ENCODE measurements at regions not wholly inside any gene's neighbourhood (a gene's known extent, or its start where the extent isn't known, plus 50 kb on each side); places are given as distances from the start of the nearest gene placed in this dataset.

DNA sequence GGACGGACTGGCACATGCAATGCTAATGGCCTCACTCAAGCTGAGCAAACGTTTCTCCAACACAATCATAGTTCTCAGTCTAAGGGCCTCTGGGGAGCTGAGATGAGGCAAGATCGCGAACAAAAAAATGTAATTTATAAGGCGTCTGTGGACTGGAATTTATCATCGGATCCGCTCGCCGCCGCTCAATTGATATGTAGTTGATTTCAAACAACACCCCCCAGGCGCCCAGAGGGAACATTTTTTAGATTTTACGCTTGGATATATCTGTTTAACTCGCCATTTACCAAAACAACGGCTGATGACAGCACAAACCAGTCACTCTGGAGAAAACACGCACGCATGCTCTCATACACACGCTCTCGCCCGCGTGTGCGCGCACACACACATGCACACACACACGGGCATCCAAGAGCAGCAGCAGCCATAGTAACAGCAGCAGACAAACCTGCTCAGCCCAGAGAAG, 335.8 kb downstream of the SMAD2 start:
- H3K9ac ChIP-seq (ENCODE audit: low read depth, low read length): no peak overlapping the region
- no peak overlapping the region for H3K56ac ChIP-seq (ENCODE audit: extremely low read depth, insufficient read depth, low read length)
- H3K4ac ChIP-seq (ENCODE audit: low read depth, low read length): no peak overlapping the region
- TF ChIP-seq, protein P1, sequence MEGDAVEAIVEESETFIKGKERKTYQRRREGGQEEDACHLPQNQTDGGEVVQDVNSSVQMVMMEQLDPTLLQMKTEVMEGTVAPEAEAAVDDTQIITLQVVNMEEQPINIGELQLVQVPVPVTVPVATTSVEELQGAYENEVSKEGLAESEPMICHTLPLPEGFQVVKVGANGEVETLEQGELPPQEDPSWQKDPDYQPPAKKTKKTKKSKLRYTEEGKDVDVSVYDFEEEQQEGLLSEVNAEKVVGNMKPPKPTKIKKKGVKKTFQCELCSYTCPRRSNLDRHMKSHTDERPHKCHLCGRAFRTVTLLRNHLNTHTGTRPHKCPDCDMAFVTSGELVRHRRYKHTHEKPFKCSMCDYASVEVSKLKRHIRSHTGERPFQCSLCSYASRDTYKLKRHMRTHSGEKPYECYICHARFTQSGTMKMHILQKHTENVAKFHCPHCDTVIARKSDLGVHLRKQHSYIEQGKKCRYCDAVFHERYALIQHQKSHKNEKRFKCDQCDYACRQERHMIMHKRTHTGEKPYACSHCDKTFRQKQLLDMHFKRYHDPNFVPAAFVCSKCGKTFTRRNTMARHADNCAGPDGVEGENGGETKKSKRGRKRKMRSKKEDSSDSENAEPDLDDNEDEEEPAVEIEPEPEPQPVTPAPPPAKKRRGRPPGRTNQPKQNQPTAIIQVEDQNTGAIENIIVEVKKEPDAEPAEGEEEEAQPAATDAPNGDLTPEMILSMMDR (conservative IDR thresholded peaks at IDR 0.05; ENCODE audit: low read depth, low read length): no peak
- TF ChIP-seq BHLHE40 (IDR thresholded peaks at IDR 0.05; ENCODE audit: low read depth, low read length): no peak
- no peak overlapping the region for H3K27ac ChIP-seq (ENCODE audit: insufficient read depth, low read length)
- H3K23ac ChIP-seq (ENCODE audit: low read depth, low read length): no peak overlapping the region
- H2AK5ac ChIP-seq (ENCODE audit: low read depth, low read length): no peak overlapping the region
- dilution Hi-C loops (cut with HindIII; ENCODE audit: low sequenced_read_pairs, unreplicated experiment) (no loop called here), in situ Hi-C loops (cut with MboI; ENCODE audit: low sequenced_read_pairs) (no loop called here), intact Hi-C loops (cut with micrococcal nuclease) (no loop called here)
- no peak overlapping the region for H2BK15ac ChIP-seq (ENCODE audit: low read depth, low read length)
- no peak overlapping the region for H4K91ac ChIP-seq (ENCODE audit: insufficient read depth, low read depth, low read length)
- H3K9me3 ChIP-seq (ENCODE audit: control insufficient read depth, insufficient read depth, low read length): peaks cover 2% of the 10 kb centered on the region; the same call in 1 of the 2 replicates
- 0% methylated on average over 1 of the region's 23 CpGs; no CpG with 5 or more reads in 1 of the 2 experiments for WGBS, 2 experiments (ENCODE audit: extremely low coverage in 2 of 2, insufficient read length in 1 of 2)
- no peak overlapping the region for H2AFZ ChIP-seq (replicated peaks; ENCODE audit: low read length, poor library complexity)
- H3K36me3 ChIP-seq (ENCODE audit: control insufficient read depth, insufficient read depth, low read length): no peaks in the 10 kb centered on the region
- no peak overlapping the region for H3K4me3 ChIP-seq (ENCODE audit: insufficient read depth, low read depth, low read length)
- H2AK9ac ChIP-seq (replicated peaks; ENCODE audit: low read depth, low read length, poor library complexity): no peak overlapping the region
- H3K18ac ChIP-seq (ENCODE audit: low read depth, low read length): no peak overlapping the region
- no peaks in the 10 kb centered on the region for H3K9me1 ChIP-seq (ENCODE audit: insufficient read depth, low read length)
- H4K5ac ChIP-seq (ENCODE audit: low read depth, low read length): no peak overlapping the region
- ATAC-seq (ENCODE audit: low read depth) (no peak), DNase-seq (no peak)
- H3K14ac ChIP-seq (replicated peaks; ENCODE audit: low read depth, low read length): no peak overlapping the region
- no peak overlapping the region for H2BK5ac ChIP-seq (ENCODE audit: low read depth, low read length, poor library complexity, severe bottlenecking)
- no peaks in the 10 kb centered on the region for H4K20me1 ChIP-seq (ENCODE audit: insufficient read depth, low read length)
- POLR2A ChIA-PET (ENCODE audit: unreplicated experiment): no interaction called here
- no peak overlapping the region for H2BK20ac ChIP-seq (ENCODE audit: low read depth, low read length)
- no peaks in the 10 kb centered on the region for H3K79me1 ChIP-seq (ENCODE audit: low read depth in 1 of 2, low read length in 2 of 2)
- H3K4me1 ChIP-seq (ENCODE audit: control insufficient read depth, insufficient read depth, low read length): no peaks in the 10 kb centered on the region
- CTCF ChIA-PET: no interaction called here
- BruUV-seq (replicated peaks): no TSS peak
- no peak overlapping the region for H3K4me2 ChIP-seq (ENCODE audit: low read depth, low read length)
- no peak overlapping the region for H4K8ac ChIP-seq (ENCODE audit: low read depth in 2 of 2, low read length in 2 of 2)
- H2BK120ac ChIP-seq (ENCODE audit: low read depth, low read length): no peak overlapping the region
- no peaks in the 10 kb centered on the region for H3K27me3 ChIP-seq (ENCODE audit: control insufficient read depth, insufficient read depth, low read length)
